A673 (cell line): ENCODE measurements at regions not wholly inside any gene's neighbourhood (a gene's known extent, or its start where the extent isn't known, plus 50 kb on each side); places are given as distances from the start of the nearest gene placed in this dataset.

Experiments
- BruUV-seq: library from RNA; stranded (reverse); fragments of 400-500 nt; replicated peaks from 2 replicates; lab custom pipeline; 2021; lab: Mats Ljungman, UMichigan
- CTCF ChIA-PET: fragments of 300-600 bp; sonication (Branson Sonifier 250); formaldehyde crosslinking; loops from one replicate; lab custom pipeline; 2022; ENCODE audit warnings: antibody characterized with exemption; lab: Charles Lee
- POLR2A ChIA-PET: fragments of 300-600 bp; sonication (Branson Sonifier 250); formaldehyde crosslinking; loops from one replicate; lab custom pipeline; 2022; ENCODE audit warnings: antibody characterized with exemption; ENCODE audit not compliant: low non-redundant PET; lab: Charles Lee
- DNase-seq: peaks from one replicate; pipeline ENCODE4 v3.0.0-alpha.2; 2015; ENCODE audit warnings: low spot score
- H3K27ac ChIP-seq: fragments of 200-600 bp; sonication (generic); 2 replicates; pipeline ENCODE4 v1.5.1; 2016; ENCODE audit warnings: mixed run types, low read depth, mild to moderate bottlenecking, mixed read lengths, antibody characterized with exemption, low read length; ENCODE audit not compliant: poor library complexity, severe bottlenecking
- H3K27me3 ChIP-seq: fragments of 200-600 bp; sonication (generic); replicated peaks from 2 replicates; pipeline ENCODE4 v1.6.1; 2017; ENCODE audit warnings: mixed run types, low read depth, mild to moderate bottlenecking, mixed read lengths, antibody characterized with exemption, low read length; ENCODE audit not compliant: insufficient read depth, poor library complexity
- H3K36me3 ChIP-seq: fragments of 200-600 bp; sonication (generic); 2 replicates; pipeline ENCODE4 v1.6.1; 2016; ENCODE audit warnings: mixed run types, mild to moderate bottlenecking, mixed read lengths, antibody characterized with exemption, low read length; ENCODE audit not compliant: insufficient read depth, poor library complexity, severe bottlenecking
- H3K4me1 ChIP-seq: fragments of 200-600 bp; sonication (generic); 2 replicates; pipeline ENCODE4 v1.6.1; 2017; ENCODE audit warnings: mixed run types, mild to moderate bottlenecking, mixed read lengths, antibody characterized with exemption, low read length; ENCODE audit not compliant: insufficient read depth, poor library complexity, severe bottlenecking
- H3K4me3 ChIP-seq: fragments of 200-600 bp; sonication (generic); 2 replicates; pipeline ENCODE4 v1.5.1; 2016; ENCODE audit warnings: low read depth, mixed run types, mild to moderate bottlenecking, mixed read lengths, low read length; ENCODE audit not compliant: poor library complexity, severe bottlenecking
- H3K9me3 ChIP-seq: fragments of 200-600 bp; sonication (generic); 2 replicates; pipeline ENCODE4 v1.6.1; 2016; ENCODE audit warnings: mixed run types, low read depth, mild to moderate bottlenecking, mixed read lengths, antibody characterized with exemption, low read length; ENCODE audit not compliant: poor library complexity, severe bottlenecking
- CTCF ChIP-seq: fragments of 300-800, 200-600 bp; sonication (generic); conservative IDR thresholded peaks from 2 replicates; pipeline ENCODE4 v1.5.1; 2017; ENCODE audit warnings: low read depth, mild to moderate bottlenecking, antibody characterized with exemption, low read length, moderate library complexity, mixed read lengths
- EZH2 ChIP-seq: fragments of 200-600 bp; sonication (generic); IDR thresholded peaks from 2 replicates; pipeline ENCODE4 v1.6.1; 2017; ENCODE audit warnings: borderline replicate concordance, low read depth, mild to moderate bottlenecking, mixed read lengths, antibody characterized with exemption, low read length; ENCODE audit not compliant: poor library complexity, severe bottlenecking
- intact Hi-C: fragments of 100-400 bp; cut with micrococcal nuclease; formaldehyde crosslinking; loops from one replicate; pipeline ENCODE4 v1.10.0; 2022; ENCODE audit not compliant: unreplicated experiment

GRCh38 chr6:138037009-138037504 lies 70.2 kb downstream of the PERP start:
- Histone ChIP-seq H3K36me3 (no peaks in the 10 kb centered on the region), H3K9me3 (no peaks in the 10 kb centered on the region), H3K4me3 (no peak overlapping the region), H3K27me3 (no peaks in the 10 kb centered on the region), H3K4me1 (no peaks in the 10 kb centered on the region), H3K27ac (no peak overlapping the region)
- ChIA-PET CTCF (no interaction called here), POLR2A (no interaction called here)
- no peak for DNase-seq
- intact Hi-C loops = no loop called here
- BruUV-seq = no TSS peak
- TF ChIP-seq CTCF (no peak), EZH2 (no peak)

- Histone ChIP-seq H3K36me3 (no peaks in the 10 kb centered on the region), H3K27me3 (no peaks in the 10 kb centered on the region), H3K9me3 (no peaks in the 10 kb centered on the region), H3K4me1 (no peaks in the 10 kb centered on the region), H3K4me3 (no peak overlapping the region), H3K27ac (no peak overlapping the region)
- no TSS peak for BruUV-seq
- POLR2A ChIA-PET = no interaction called here
- no peak for DNase-seq
- TF ChIP-seq CTCF (no peak), EZH2 (no peak)
- CTCF ChIA-PET = no interaction called here
- intact Hi-C loops = no loop called here
Observed at GRCh38 chr6:138038142-138038870, 68.9 kb downstream of the PERP start.
